ENCODE measurements at regions not wholly inside any gene's neighbourhood (a gene's known extent, or its start where the extent isn't known, plus 50 kb on each side); places are given as distances from the start of the nearest gene placed in this dataset.

GRCh38 chr9:1927546-1927945, 87.6 kb upstream of the SMARCA2 start:
- TF ChIP-seq, protein P1, sequence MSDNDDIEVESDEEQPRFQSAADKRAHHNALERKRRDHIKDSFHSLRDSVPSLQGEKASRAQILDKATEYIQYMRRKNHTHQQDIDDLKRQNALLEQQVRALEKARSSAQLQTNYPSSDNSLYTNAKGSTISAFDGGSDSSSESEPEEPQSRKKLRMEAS (IDR thresholded peaks at IDR 0.05): no peak
- TF ChIP-seq CTCF (IDR thresholded peaks at IDR 0.05 in 2 of 3, conservative IDR thresholded peaks at IDR 0.05 in 1 of 3; ENCODE audit: borderline replicate concordance in 1 of 3, insufficient read depth in 1 of 3, low read depth in 2 of 3, low read length in 2 of 3) (no peak), POLR2A (IDR thresholded peaks at IDR 0.05; ENCODE audit: borderline replicate concordance, extremely low read depth, insufficient read depth, insufficient read length) (no peak), ATF3 (IDR thresholded peaks at IDR 0.05) (no peak), EZH2phosphoT487 (IDR thresholded peaks at IDR 0.05; ENCODE audit: borderline replicate concordance) (no peak), YY1 (IDR thresholded peaks at IDR 0.05; ENCODE audit: extremely low read depth, insufficient replicate concordance, low read depth, low read length) (no peak)
- TF ChIP-seq, protein P2, sequence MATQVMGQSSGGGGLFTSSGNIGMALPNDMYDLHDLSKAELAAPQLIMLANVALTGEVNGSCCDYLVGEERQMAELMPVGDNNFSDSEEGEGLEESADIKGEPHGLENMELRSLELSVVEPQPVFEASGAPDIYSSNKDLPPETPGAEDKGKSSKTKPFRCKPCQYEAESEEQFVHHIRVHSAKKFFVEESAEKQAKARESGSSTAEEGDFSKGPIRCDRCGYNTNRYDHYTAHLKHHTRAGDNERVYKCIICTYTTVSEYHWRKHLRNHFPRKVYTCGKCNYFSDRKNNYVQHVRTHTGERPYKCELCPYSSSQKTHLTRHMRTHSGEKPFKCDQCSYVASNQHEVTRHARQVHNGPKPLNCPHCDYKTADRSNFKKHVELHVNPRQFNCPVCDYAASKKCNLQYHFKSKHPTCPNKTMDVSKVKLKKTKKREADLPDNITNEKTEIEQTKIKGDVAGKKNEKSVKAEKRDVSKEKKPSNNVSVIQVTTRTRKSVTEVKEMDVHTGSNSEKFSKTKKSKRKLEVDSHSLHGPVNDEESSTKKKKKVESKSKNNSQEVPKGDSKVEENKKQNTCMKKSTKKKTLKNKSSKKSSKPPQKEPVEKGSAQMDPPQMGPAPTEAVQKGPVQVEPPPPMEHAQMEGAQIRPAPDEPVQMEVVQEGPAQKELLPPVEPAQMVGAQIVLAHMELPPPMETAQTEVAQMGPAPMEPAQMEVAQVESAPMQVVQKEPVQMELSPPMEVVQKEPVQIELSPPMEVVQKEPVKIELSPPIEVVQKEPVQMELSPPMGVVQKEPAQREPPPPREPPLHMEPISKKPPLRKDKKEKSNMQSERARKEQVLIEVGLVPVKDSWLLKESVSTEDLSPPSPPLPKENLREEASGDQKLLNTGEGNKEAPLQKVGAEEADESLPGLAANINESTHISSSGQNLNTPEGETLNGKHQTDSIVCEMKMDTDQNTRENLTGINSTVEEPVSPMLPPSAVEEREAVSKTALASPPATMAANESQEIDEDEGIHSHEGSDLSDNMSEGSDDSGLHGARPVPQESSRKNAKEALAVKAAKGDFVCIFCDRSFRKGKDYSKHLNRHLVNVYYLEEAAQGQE (IDR thresholded peaks at IDR 0.05; ENCODE audit: low read depth): no peak

Measured in HCT116 (cell line).